Natural killer cell (primary cell): ENCODE measurements at regions not wholly inside any gene's neighbourhood (a gene's known extent, or its start where the extent isn't known, plus 50 kb on each side); places are given as distances from the start of the nearest gene placed in this dataset.

Experiments
- ATAC-seq, 3 donors: fragments of 150-1000 bp in 2 of 3; fragments of 200-7000 bp in 1 of 3; cut with Tn5 transposase; 1 replicate in 1 of 3; 2 replicates in 2 of 3; pipeline ENCODE4 v1.10.0; 2021; ENCODE audit warnings: mild to moderate bottlenecking in 2 of 3, moderate library complexity in 2 of 3
- DNase-seq, 2 donors: peaks; one replicate each; pipeline versions ENCODE4 v3.0.0 to v3.0.0-alpha.2; 2013 to 2021; ENCODE audit warnings: mixed read lengths in 1 of 2
- H3K27ac ChIP-seq: one replicate; pipeline ENCODE4 v1.5.1; 2013; ENCODE audit warnings: mild to moderate bottlenecking, low read length
- H3K27me3 ChIP-seq: one replicate; pipeline ENCODE4 v1.6.1; 2013; ENCODE audit warnings: low read length; ENCODE audit not compliant: control insufficient read depth, insufficient read depth
- H3K36me3 ChIP-seq: one replicate; pipeline ENCODE4 v1.6.1; 2013; ENCODE audit warnings: low read length; ENCODE audit not compliant: control insufficient read depth, insufficient read depth
- H3K4me1 ChIP-seq: one replicate; pipeline ENCODE4 v1.6.1; 2013; ENCODE audit warnings: low read length; ENCODE audit not compliant: control insufficient read depth, insufficient read depth
- H3K4me3 ChIP-seq: one replicate; pipeline ENCODE4 v1.5.1; 2013; ENCODE audit warnings: low read length
- H3K9me3 ChIP-seq: one replicate; pipeline ENCODE4 v1.6.1; 2013; ENCODE audit warnings: low read length; ENCODE audit not compliant: control insufficient read depth, insufficient read depth
- H3K27ac Mint-ChIP-seq, 2 donors: one replicate each; pipeline ENCODE4 v1.8.0; 2022; ENCODE audit warnings: mild to moderate bottlenecking in 2 of 2, mixed read lengths in 2 of 2, moderate library complexity in 1 of 2
- H3K27me3 Mint-ChIP-seq, 2 donors: one replicate each; pipeline ENCODE4 v1.8.0; 2022; ENCODE audit warnings: low read depth in 2 of 2, mixed read lengths in 2 of 2
- H3K36me3 Mint-ChIP-seq: one replicate; pipeline ENCODE4 v1.8.0; 2022; ENCODE audit warnings: mixed read lengths
- H3K4me1 Mint-ChIP-seq, 2 donors: one replicate each; pipeline ENCODE4 v1.8.0; 2022; ENCODE audit warnings: mixed read lengths in 2 of 2
- H3K4me3 Mint-ChIP-seq: one replicate; pipeline ENCODE4 v1.8.0; 2022; ENCODE audit warnings: mild to moderate bottlenecking, moderate library complexity, mixed read lengths
- H3K9me3 Mint-ChIP-seq, 2 donors: one replicate each; pipeline ENCODE4 v1.8.0; 2022; ENCODE audit warnings: mixed read lengths in 2 of 2
- CTCF ChIP-seq: fragments of 200-600 bp; IDR thresholded peaks from one replicate; pipeline ENCODE4 v1.8.0; 2022; ENCODE audit warnings: antibody characterized with exemption
- WGBS: methylation state at CpG from one replicate; pipeline ENCODE4 v1.1.7; 2013; ENCODE audit warnings: missing lambda C conversion rate; ENCODE audit not compliant: insufficient coverage; 5-methylcytosine and 5-hydroxymethylcytosine counted together
- intact Hi-C: fragments of 100-400 bp; cut with micrococcal nuclease; formaldehyde crosslinking; loops from one replicate; pipeline ENCODE4 v1.14.2; 2022

GRCh38 chr1:171422511-171422910 lies 62.8 kb upstream of the PRRC2C start:
- Histone ChIP-seq H3K27ac (no peak overlapping the region), H3K27me3 (no peaks in the 10 kb centered on the region), H3K9me3 (no peaks in the 10 kb centered on the region), H3K36me3 (no peaks in the 10 kb centered on the region), H3K4me3 (no peak overlapping the region), H3K4me1 (no peaks in the 10 kb centered on the region)
- WGBS = 81% methylated on average over 5 of the region's 5 CpGs
- Mint-ChIP-seq H3K9me3 (no peaks in the 10 kb centered on the region), H3K27me3 (peaks cover 0 to 3% of the 10 kb centered on the region in 2 donors), H3K4me1 (no peaks in the 10 kb centered on the region), H3K36me3 (no peaks in the 10 kb centered on the region), H3K4me3 (no peak overlapping the region), H3K27ac (no peak overlapping the region)
- DNase-seq = no peak
- no peak for TF ChIP-seq CTCF
- ATAC-seq = no peak
- intact Hi-C loops = no loop called here

- no peak overlapping the region for H3K27ac Mint-ChIP-seq
- H3K36me3 Mint-ChIP-seq = no peaks in the 10 kb centered on the region
- intact Hi-C loops = no loop called here
- Histone ChIP-seq H3K4me1 (no peaks in the 10 kb centered on the region), H3K36me3 (no peaks in the 10 kb centered on the region), H3K27me3 (no peaks in the 10 kb centered on the region), H3K4me3 (no peak overlapping the region), H3K27ac (no peak overlapping the region), H3K9me3 (no peaks in the 10 kb centered on the region)
- no peaks in the 10 kb centered on the region for H3K9me3 Mint-ChIP-seq
- DNase-seq (no peak), ATAC-seq (no peak)
- no peak for TF ChIP-seq CTCF
- H3K27me3 Mint-ChIP-seq = peaks cover 4% of the 10 kb centered on the region in 2 donors
- H3K4me1 Mint-ChIP-seq = no peaks in the 10 kb centered on the region
- no peak overlapping the region for H3K4me3 Mint-ChIP-seq
- WGBS = 65% methylated on average over 4 of the region's 4 CpGs
Measured at GRCh38 chr1:171424494-171424893, 60.8 kb upstream of the PRRC2C start.

- 61% methylated on average over 4 of the region's 4 CpGs for WGBS
- H3K36me3 Mint-ChIP-seq = no peaks in the 10 kb centered on the region
- no peaks in the 10 kb centered on the region for H3K4me1 Mint-ChIP-seq
- ATAC-seq (no peak), DNase-seq (no peak)
- Histone ChIP-seq H3K9me3 (no peaks in the 10 kb centered on the region), H3K27me3 (no peaks in the 10 kb centered on the region), H3K4me3 (no peak overlapping the region), H3K27ac (no peak overlapping the region), H3K4me1 (no peaks in the 10 kb centered on the region), H3K36me3 (no peaks in the 10 kb centered on the region)
- no peaks in the 10 kb centered on the region for H3K9me3 Mint-ChIP-seq
- TF ChIP-seq CTCF = no peak
- peaks cover 7 to 9% of the 10 kb centered on the region in 2 donors for H3K27me3 Mint-ChIP-seq
- H3K4me3 Mint-ChIP-seq = no peak overlapping the region
- intact Hi-C loops = no loop called here
- no peak overlapping the region for H3K27ac Mint-ChIP-seq
Measured at GRCh38 chr1:171426645-171427044, 58.7 kb upstream of the PRRC2C start.

GRCh38 chr1:171427852-171428471 lies 57.4 kb upstream of the PRRC2C start:
- Mint-ChIP-seq H3K4me3 (no peak overlapping the region), H3K27me3 (peaks cover 7 to 9% of the 10 kb centered on the region in 2 donors), H3K4me1 (no peaks in the 10 kb centered on the region), H3K27ac (no peak overlapping the region), H3K36me3 (no peaks in the 10 kb centered on the region), H3K9me3 (no peaks in the 10 kb centered on the region)
- H3K4me3 ChIP-seq = no peak overlapping the region
- intact Hi-C loops = no loop called here
- no peaks in the 10 kb centered on the region for H3K4me1 ChIP-seq
- no peak overlapping the region for H3K27ac ChIP-seq
- no peaks in the 10 kb centered on the region for H3K9me3 ChIP-seq
- 90% methylated on average over 3 of the region's 4 CpGs for WGBS
- no peaks in the 10 kb centered on the region for H3K36me3 ChIP-seq
- no peak for DNase-seq
- TF ChIP-seq CTCF = no peak
- ATAC-seq = no peak
- H3K27me3 ChIP-seq = no peaks in the 10 kb centered on the region
